ENCODE measurements at regions not wholly inside any gene's neighbourhood (a gene's known extent, or its start where the extent isn't known, plus 50 kb on each side); places are given as distances from the start of the nearest gene placed in this dataset.

- H3K79me2 ChIP-seq (replicated peaks; ENCODE audit: insufficient read depth): peaks cover 54% of the 10 kb centered on the region
- no peak; the same call in 2 of the 3 replicates for ATAC-seq
- no peak overlapping the region for H2AFZ ChIP-seq
- peaks cover 18% of the 10 kb centered on the region for H3K4me1 ChIP-seq (ENCODE audit: insufficient read depth)
- 0 out of 2 replicates have a peak overlapping the region, but pooled peaks have one; percentile 3 for H3K4me3 ChIP-seq
- TF ChIP-seq ZNF462 (CRISPR knock-in tag; IDR thresholded peaks at IDR 0.05): no peak
- TF ChIP-seq REST (IDR thresholded peaks at IDR 0.05; ENCODE audit: unreplicated experiment): no peak
- no peak for TF ChIP-seq POLR2AphosphoS5 (IDR thresholded peaks at IDR 0.05; ENCODE audit: low read depth)
- TF ChIP-seq CTCF (conservative IDR thresholded peaks at IDR 0.05; ENCODE audit: low read depth in 2 of 2): no peak
- no peak for TF ChIP-seq ETS1 (IDR thresholded peaks at IDR 0.05)
- no peak for TF ChIP-seq NANOG (IDR thresholded peaks at IDR 0.05; ENCODE audit: borderline replicate concordance)
- TF ChIP-seq ZNF331 (CRISPR knock-in tag; IDR thresholded peaks at IDR 0.05; ENCODE audit: low read depth): no peak
- no peak for TF ChIP-seq JUNB (IDR thresholded peaks at IDR 0.05; ENCODE audit: unreplicated experiment)
- no peak for TF ChIP-seq EZH2phosphoT487 (IDR thresholded peaks at IDR 0.05; ENCODE audit: unreplicated experiment)
- TF ChIP-seq STAT1 (IDR thresholded peaks at IDR 0.05; ENCODE audit: unreplicated experiment): no peak
- no peak for TF ChIP-seq CREB1 (CRISPR knock-in tag; IDR thresholded peaks at IDR 0.05; ENCODE audit: low read depth)
- no peak for TF ChIP-seq ZNF114 (CRISPR knock-in tag; IDR thresholded peaks at IDR 0.05)
- no peak for TF ChIP-seq EZH2 (IDR thresholded peaks at IDR 0.05; ENCODE audit: low read depth, unreplicated experiment)
- Mint-ChIP-seq H3K36me3 (ENCODE audit: low read depth) (peaks cover 2% of the 10 kb centered on the region; the same call in 1 of the 3 replicates), H3K4me1 (peaks cover 62% of the 10 kb centered on the region), H3K9me3 (no peaks in the 10 kb centered on the region), H3K27ac (peak overlapping the region; percentile 93), H3K4me3 (peak overlapping the region; percentile 41), H3K27me3 (ENCODE audit: insufficient read depth, low read depth, poor library complexity) (no peaks in the 10 kb centered on the region)
- H3K9me2 ChIP-seq (ENCODE audit: insufficient read depth): no peaks in the 10 kb centered on the region
- H3F3A ChIP-seq (replicated peaks; ENCODE audit: low read depth): no peaks in the 10 kb centered on the region
- no peaks in the 10 kb centered on the region for H3K36me3 ChIP-seq (ENCODE audit: insufficient read depth)
- no peak for DNase-seq (ENCODE audit: low spot score)
- peak overlapping the region; percentile 77 for H3K27ac ChIP-seq (ENCODE audit: low read depth)
- no peaks in the 10 kb centered on the region for H3K27me3 ChIP-seq (ENCODE audit: insufficient read depth)
- peak overlapping the region; percentile 21 for H3K4me2 ChIP-seq
- peaks cover 3% of the 10 kb centered on the region; the same call in 1 of the 2 replicates for H4K20me1 ChIP-seq (replicated peaks; ENCODE audit: insufficient read depth)
Observed at GRCh38 chr11:92441443-92441726, 216.8 kb downstream of the FAT3 start.

All from GM23338 (cell line).